H9 (cell line): ENCODE measurements at regions not wholly inside any gene's neighbourhood (a gene's known extent, or its start where the extent isn't known, plus 50 kb on each side); places are given as distances from the start of the nearest gene placed in this dataset.

Source experiments
- DNase-seq: peaks from one replicate; pipeline ENCODE4 v3.0.0-alpha.2; 2017
- H2AFZ ChIP-seq: one replicate; pipeline ENCODE4 v1.6.1; 2013; ENCODE audit warnings: mild to moderate bottlenecking, low read length, control low read depth, moderate library complexity
- H2AK5ac ChIP-seq: 2 replicates; pipeline ENCODE4 v1.6.1; 2013; ENCODE audit warnings: low read length, control low read depth, mixed read lengths; ENCODE audit not compliant: insufficient read length
- H2BK120ac ChIP-seq: one replicate; pipeline ENCODE4 v1.6.1; 2013; ENCODE audit warnings: low read depth, mild to moderate bottlenecking, low read length, control low read depth, inconsistent platforms; ENCODE audit not compliant: poor library complexity, severe bottlenecking
- H2BK12ac ChIP-seq: 2 replicates; pipeline ENCODE4 v1.6.1; 2013; ENCODE audit warnings: low read length, control low read depth, mixed read lengths, low read depth; ENCODE audit not compliant: insufficient read length
- H2BK15ac ChIP-seq: 2 replicates; pipeline ENCODE4 v1.6.1; 2013; ENCODE audit warnings: low read depth, low read length, control low read depth
- H2BK20ac ChIP-seq: one replicate; pipeline ENCODE4 v1.6.1; 2013; ENCODE audit warnings: low read depth, mild to moderate bottlenecking, low read length, control low read depth, inconsistent platforms; ENCODE audit not compliant: poor library complexity, severe bottlenecking
- H2BK5ac ChIP-seq: 2 replicates; pipeline ENCODE4 v1.6.1; 2013; ENCODE audit warnings: low read length, control low read depth, mixed read lengths; ENCODE audit not compliant: insufficient read length
- H3K14ac ChIP-seq: 2 replicates; pipeline ENCODE4 v1.6.1; 2013; ENCODE audit warnings: low read length, control low read depth; ENCODE audit not compliant: insufficient read depth
- H3K18ac ChIP-seq: 2 replicates; pipeline ENCODE4 v1.6.1; 2013; ENCODE audit warnings: low read depth, mild to moderate bottlenecking, mixed read lengths, low read length, control low read depth; ENCODE audit not compliant: insufficient read length
- H3K23ac ChIP-seq: 2 replicates; pipeline ENCODE4 v1.6.1; 2013; ENCODE audit warnings: low read length, control low read depth, mixed read lengths, low read depth; ENCODE audit not compliant: insufficient read length
- H3K23me2 ChIP-seq: 2 replicates; pipeline ENCODE4 v1.6.1; 2013; ENCODE audit warnings: low read depth, mild to moderate bottlenecking, mixed read lengths, low read length, control low read depth; ENCODE audit not compliant: insufficient read length, poor library complexity, severe bottlenecking
- H3K27ac ChIP-seq: 2 replicates; pipeline ENCODE4 v1.5.1; 2013; ENCODE audit warnings: low read length, control low read depth, mixed read lengths, low read depth; ENCODE audit not compliant: insufficient read length
- H3K27me3 ChIP-seq: 2 replicates; pipeline ENCODE4 v1.6.1; 2013; ENCODE audit warnings: low read length, control low read depth, inconsistent platforms; ENCODE audit not compliant: insufficient read depth
- H3K4ac ChIP-seq: 2 replicates; pipeline ENCODE4 v1.6.1; 2013; ENCODE audit warnings: low read depth, mild to moderate bottlenecking, control low read depth, inconsistent platforms, low read length, moderate library complexity
- H3K4me1 ChIP-seq: 2 replicates; pipeline ENCODE4 v1.6.1; 2013; ENCODE audit warnings: low read length, control low read depth, inconsistent platforms; ENCODE audit not compliant: insufficient read depth
- H3K4me2 ChIP-seq: 2 replicates; pipeline ENCODE4 v1.6.1; 2013; ENCODE audit warnings: low read length, control low read depth, mixed read lengths; ENCODE audit not compliant: insufficient read length, insufficient read depth
- H3K56ac ChIP-seq: 2 replicates; pipeline ENCODE4 v1.6.1; 2013; ENCODE audit warnings: low read depth, mild to moderate bottlenecking, mixed read lengths, low read length, control low read depth; ENCODE audit not compliant: insufficient read length
- H3K79me1 ChIP-seq: 2 replicates; pipeline ENCODE4 v1.6.1; 2013; ENCODE audit warnings: low read depth, mild to moderate bottlenecking, moderate library complexity, low read length, control low read depth, inconsistent platforms; ENCODE audit not compliant: insufficient read depth, poor library complexity, severe bottlenecking
- H3K79me2 ChIP-seq: 2 replicates; pipeline ENCODE4 v1.6.1; 2013; ENCODE audit warnings: low read length, control low read depth, inconsistent platforms; ENCODE audit not compliant: insufficient read depth
- H3K9ac ChIP-seq: 2 replicates; pipeline ENCODE4 v1.6.1; 2013; ENCODE audit warnings: low read length, control low read depth, mixed read lengths; ENCODE audit not compliant: insufficient read length; ENCODE audit errors: extremely low read depth
- H3K9me3 ChIP-seq: one replicate; pipeline ENCODE4 v1.6.1; 2013; ENCODE audit warnings: low read depth, low read length, inconsistent platforms; ENCODE audit not compliant: control insufficient read depth
- H3T11ph ChIP-seq: one replicate; pipeline ENCODE4 v1.6.1; 2013; ENCODE audit warnings: mild to moderate bottlenecking, low read length, control low read depth, inconsistent platforms
- H4K20me1 ChIP-seq: one replicate; pipeline ENCODE4 v1.6.1; 2013; ENCODE audit not compliant: control insufficient read depth, insufficient read length, insufficient read depth
- H4K5ac ChIP-seq: 2 replicates; pipeline ENCODE4 v1.6.1; 2013; ENCODE audit warnings: low read depth, mild to moderate bottlenecking, mixed read lengths, low read length, control low read depth; ENCODE audit not compliant: insufficient read length
- H4K8ac ChIP-seq: replicated peaks from 2 replicates; pipeline ENCODE4 v1.6.1; 2013; ENCODE audit warnings: low read length, control low read depth, mixed read lengths, low read depth; ENCODE audit not compliant: insufficient read length
- H4K91ac ChIP-seq: 2 replicates; pipeline ENCODE4 v1.6.1; 2013; ENCODE audit warnings: low read depth, mild to moderate bottlenecking, moderate library complexity, mixed read lengths, low read length, control low read depth; ENCODE audit not compliant: insufficient read length
- H3K27ac Mint-ChIP-seq, 3 experiments: 2 replicates in 2 of 3; 3 replicates in 1 of 3; pipeline ENCODE4 v1.8.0; 2020 to 2021; ENCODE audit warnings: mixed read lengths in 3 of 3, mild to moderate bottlenecking in 1 of 3, moderate library complexity in 1 of 3
- H3K27me3 Mint-ChIP-seq: 2 replicates; pipeline ENCODE4 v1.8.0; 2021; ENCODE audit warnings: low read depth, mild to moderate bottlenecking, moderate library complexity, mixed read lengths
- H3K36me3 Mint-ChIP-seq, 3 experiments: 2 replicates in 2 of 3; 3 replicates in 1 of 3; pipeline ENCODE4 v1.8.0; 2020 to 2021; ENCODE audit warnings: low read depth in 3 of 3, mixed read lengths in 3 of 3; ENCODE audit not compliant: insufficient read depth in 1 of 3
- H3K4me1 Mint-ChIP-seq, 2 experiments: 2 replicates each; pipeline ENCODE4 v1.8.0; 2020; ENCODE audit warnings: mixed read lengths in 2 of 2
- H3K4me3 Mint-ChIP-seq, 2 experiments: 2 replicates in 1 of 2; 3 replicates in 1 of 2; pipeline ENCODE4 v1.8.0; 2020 to 2021; ENCODE audit warnings: mild to moderate bottlenecking in 2 of 2, mixed read lengths in 2 of 2, moderate library complexity in 1 of 2
- H3K9me3 Mint-ChIP-seq, 2 experiments: 2 replicates in 1 of 2; 3 replicates in 1 of 2; pipeline ENCODE4 v1.8.0; 2020; ENCODE audit warnings: mild to moderate bottlenecking in 2 of 2, mixed read lengths in 2 of 2, moderate library complexity in 1 of 2
- CTCF ChIP-seq: fragments of 200-600 bp; sonication (generic); conservative IDR thresholded peaks from 3 replicates; pipeline ENCODE4 v1.8.0; 2021; ENCODE audit warnings: antibody characterized with exemption, mild to moderate bottlenecking
- WGBS: extraction: QIAGEN DNeasy Blood & Tissue Kit; methylation state at CpG from one replicate; pipeline ENCODE4 v1.1.7; 2013; ENCODE audit warnings: missing lambda C conversion rate, low lambda C conversion rate, mixed read lengths; ENCODE audit not compliant: insufficient read length; ENCODE audit errors: extremely low coverage; 5-methylcytosine and 5-hydroxymethylcytosine counted together

GRCh38 chr2:240340361-240340761 lies 95.1 kb upstream of the GPC1 start:
- no peaks in the 10 kb centered on the region for H3K27me3 ChIP-seq
- no peak overlapping the region for H3K27ac ChIP-seq
- no peak overlapping the region for H3K4me2 ChIP-seq
- no peaks in the 10 kb centered on the region for H4K20me1 ChIP-seq
- no CpG with 5 or more reads among the region's 14 CpGs for WGBS
- Mint-ChIP-seq H3K9me3 (peaks cover 9 to 10% of the 10 kb centered on the region in 2 experiments; a peak in 4 of 5 replicates), H3K4me3 (no peak overlapping the region), H3K4me1 (no peaks in the 10 kb centered on the region), H3K27me3 (peaks cover 14% of the 10 kb centered on the region), H3K27ac (no peak overlapping the region), H3K36me3 (no peaks in the 10 kb centered on the region; a peak in 2 of 7 replicates)
- no peak for DNase-seq
- no peak overlapping the region for H3K14ac ChIP-seq
- no peak overlapping the region for H3T11ph ChIP-seq
- H2BK5ac ChIP-seq, result no peak overlapping the region
- H3K9ac ChIP-seq, result no peak overlapping the region
- no peak for TF ChIP-seq CTCF
- H2BK15ac ChIP-seq, result no peak overlapping the region
- no peak overlapping the region for H2AK5ac ChIP-seq
- no peaks in the 10 kb centered on the region for H3K4me1 ChIP-seq
- H3K18ac ChIP-seq, result no peak overlapping the region
- no peaks in the 10 kb centered on the region for H3K9me3 ChIP-seq
- no peak overlapping the region for H3K23ac ChIP-seq
- H4K8ac ChIP-seq, result no peak overlapping the region
- no peak overlapping the region for H2AFZ ChIP-seq
- H4K91ac ChIP-seq, result no peak overlapping the region
- H3K23me2 ChIP-seq, result no peaks in the 10 kb centered on the region
- no peak overlapping the region for H3K56ac ChIP-seq
- no peaks in the 10 kb centered on the region for H3K79me2 ChIP-seq
- no peak overlapping the region for H2BK12ac ChIP-seq
- no peak overlapping the region for H4K5ac ChIP-seq
- H3K79me1 ChIP-seq, result no peaks in the 10 kb centered on the region
- no peak overlapping the region for H2BK20ac ChIP-seq
- H3K4ac ChIP-seq, result no peak overlapping the region
- no peak overlapping the region for H2BK120ac ChIP-seq
